GM23248 (cell line): ENCODE measurements at regions not wholly inside any gene's neighbourhood (a gene's known extent, or its start where the extent isn't known, plus 50 kb on each side); places are given as distances from the start of the nearest gene placed in this dataset.

Experiments used
- EZH2 ChIP-seq: fragments of 200-600 bp; sonication (generic); IDR thresholded peaks from 2 replicates; pipeline ENCODE4 v1.6.1; 2018; ENCODE audit warnings: antibody characterized with exemption, mild to moderate bottlenecking; ENCODE audit not compliant: insufficient read depth, poor library complexity, severe bottlenecking
- EZH2phosphoT487 ChIP-seq: fragments of 200-600 bp; sonication (generic); IDR thresholded peaks from 2 replicates; pipeline ENCODE4 v1.6.1; 2018; ENCODE audit warnings: antibody characterized with exemption, moderate library complexity, mild to moderate bottlenecking, low read depth; ENCODE audit not compliant: insufficient read depth

DNA sequence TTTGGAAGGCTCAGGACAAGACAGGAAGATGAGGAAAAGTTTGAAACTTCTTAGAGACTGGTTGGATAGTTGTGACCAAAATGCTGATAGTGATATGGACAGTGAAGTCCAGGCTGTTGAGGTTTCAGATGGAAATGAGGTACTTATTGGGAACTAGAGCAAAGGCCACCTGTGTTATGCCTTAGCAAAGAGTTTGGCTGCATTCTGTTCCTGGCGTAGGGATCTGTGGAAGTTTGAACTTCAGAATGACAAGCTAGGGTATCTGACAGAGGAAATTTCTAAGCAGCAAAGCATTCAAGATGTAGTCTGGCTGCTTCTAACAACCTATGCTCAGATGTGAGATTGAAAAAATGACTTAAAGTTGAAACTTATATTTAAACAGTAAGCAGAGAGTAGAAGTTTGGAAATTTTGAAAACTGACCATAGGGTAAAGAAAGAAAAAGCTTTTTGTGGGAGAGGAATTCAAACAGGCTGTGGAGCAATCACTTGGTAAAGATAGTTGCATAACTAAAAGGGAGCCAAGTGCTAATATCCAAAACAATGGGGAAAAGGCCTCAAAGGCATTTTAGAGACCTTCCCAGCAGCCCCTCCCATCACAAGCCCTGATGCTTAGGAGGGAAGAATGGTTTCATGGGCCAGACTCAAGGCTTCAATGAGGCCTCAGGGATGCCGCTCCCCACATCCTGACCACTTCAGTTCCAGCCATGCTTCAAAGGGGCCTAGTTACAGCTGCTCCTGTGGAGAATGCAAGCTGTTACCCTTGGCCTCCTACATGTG, 415.1 kb downstream of the INHBA start:
- no peak for TF ChIP-seq EZH2
- no peak for TF ChIP-seq EZH2phosphoT487
